ENCODE measurements at regions not wholly inside any gene's neighbourhood (a gene's known extent, or its start where the extent isn't known, plus 50 kb on each side); places are given as distances from the start of the nearest gene placed in this dataset.

DNA sequence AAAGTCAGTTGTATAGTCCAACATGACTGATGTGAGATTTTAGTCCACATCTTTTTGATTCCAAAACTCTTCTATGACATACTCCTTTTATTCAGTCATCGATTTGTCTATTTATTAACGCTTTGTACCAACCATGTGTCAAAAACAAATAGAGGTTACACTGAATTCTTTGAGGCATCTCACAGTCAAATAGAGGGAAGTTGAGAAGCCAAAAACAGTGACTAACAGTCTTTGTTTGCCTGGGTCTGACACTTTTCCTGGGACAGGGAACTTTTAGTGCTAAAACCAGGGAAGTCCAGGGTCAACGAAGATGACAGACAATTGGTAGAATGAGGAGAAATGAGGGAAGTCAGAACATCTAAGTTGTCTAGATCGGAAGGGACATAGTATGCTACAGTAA, 169.9 kb upstream of the HS3ST1 start:
- no peak for ATAC-seq
- H3K27ac ChIP-seq: no peak overlapping the region
- TF ChIP-seq, protein P1, sequence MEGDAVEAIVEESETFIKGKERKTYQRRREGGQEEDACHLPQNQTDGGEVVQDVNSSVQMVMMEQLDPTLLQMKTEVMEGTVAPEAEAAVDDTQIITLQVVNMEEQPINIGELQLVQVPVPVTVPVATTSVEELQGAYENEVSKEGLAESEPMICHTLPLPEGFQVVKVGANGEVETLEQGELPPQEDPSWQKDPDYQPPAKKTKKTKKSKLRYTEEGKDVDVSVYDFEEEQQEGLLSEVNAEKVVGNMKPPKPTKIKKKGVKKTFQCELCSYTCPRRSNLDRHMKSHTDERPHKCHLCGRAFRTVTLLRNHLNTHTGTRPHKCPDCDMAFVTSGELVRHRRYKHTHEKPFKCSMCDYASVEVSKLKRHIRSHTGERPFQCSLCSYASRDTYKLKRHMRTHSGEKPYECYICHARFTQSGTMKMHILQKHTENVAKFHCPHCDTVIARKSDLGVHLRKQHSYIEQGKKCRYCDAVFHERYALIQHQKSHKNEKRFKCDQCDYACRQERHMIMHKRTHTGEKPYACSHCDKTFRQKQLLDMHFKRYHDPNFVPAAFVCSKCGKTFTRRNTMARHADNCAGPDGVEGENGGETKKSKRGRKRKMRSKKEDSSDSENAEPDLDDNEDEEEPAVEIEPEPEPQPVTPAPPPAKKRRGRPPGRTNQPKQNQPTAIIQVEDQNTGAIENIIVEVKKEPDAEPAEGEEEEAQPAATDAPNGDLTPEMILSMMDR (IDR thresholded peaks at IDR 0.05): no peak
- intact Hi-C loops (cut with DNase I): no loop called here
- H3K4me3 ChIP-seq: no peak overlapping the region
- H3K36me3 ChIP-seq: no peaks in the 10 kb centered on the region
- no peaks in the 10 kb centered on the region for H3K9me3 ChIP-seq
- DNase-seq: no peak
- H3K27me3 ChIP-seq: no peaks in the 10 kb centered on the region
- no peaks in the 10 kb centered on the region for H3K4me1 ChIP-seq

DNA sequence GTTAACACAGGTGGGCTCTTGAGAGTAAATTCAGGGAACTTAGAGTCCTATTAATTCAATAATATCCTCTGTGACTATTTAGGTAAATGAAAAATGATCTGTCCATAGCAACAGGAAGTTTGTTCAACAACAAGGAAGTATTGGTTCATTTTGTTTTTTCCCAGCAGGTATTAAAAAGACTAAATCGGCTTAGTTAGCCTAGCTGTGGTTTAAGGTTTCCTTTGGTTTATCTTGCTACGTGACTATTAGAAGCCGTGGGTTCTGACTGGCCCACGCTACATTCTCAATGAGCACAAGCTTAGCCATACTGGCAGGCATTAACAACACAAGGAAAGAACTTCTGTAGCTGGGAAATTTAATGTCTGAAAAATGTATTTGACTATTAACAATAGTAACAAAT, 168.8 kb upstream of the HS3ST1 start:
- Histone ChIP-seq H3K9me3 (no peaks in the 10 kb centered on the region), H3K4me1 (no peaks in the 10 kb centered on the region), H3K36me3 (no peaks in the 10 kb centered on the region), H3K27me3 (no peaks in the 10 kb centered on the region), H3K27ac (no peak overlapping the region), H3K4me3 (no peak overlapping the region)
- intact Hi-C loops (cut with DNase I): no loop called here
- ATAC-seq: no peak
- TF ChIP-seq, protein P1 (IDR thresholded peaks at IDR 0.05): no peak
- DNase-seq: no peak

DNA sequence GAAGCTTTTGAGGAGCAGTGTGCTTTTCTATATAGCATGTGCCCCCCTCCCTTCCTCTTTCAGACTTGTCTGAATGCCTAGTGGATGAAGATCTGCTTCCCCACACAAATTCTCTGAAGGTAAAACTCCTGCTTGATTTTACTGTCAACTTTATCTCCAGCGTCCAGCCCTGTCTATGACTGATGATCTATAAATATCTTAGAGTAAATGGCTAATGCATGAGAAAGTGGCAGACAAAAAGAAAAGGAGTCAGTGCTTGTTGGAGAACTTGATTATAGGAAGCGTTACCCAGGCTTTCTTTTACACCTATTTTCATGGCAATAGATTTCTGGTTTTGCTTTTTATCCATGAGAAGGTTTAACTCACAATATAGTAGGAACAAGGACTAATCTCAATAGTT, 168.3 kb upstream of the HS3ST1 start:
- DNase-seq: no peak
- ATAC-seq: no peak
- TF ChIP-seq, protein P1 (IDR thresholded peaks at IDR 0.05): no peak
- no peak overlapping the region for H3K27ac ChIP-seq
- no peak overlapping the region for H3K4me3 ChIP-seq
- H3K36me3 ChIP-seq: no peaks in the 10 kb centered on the region
- no peaks in the 10 kb centered on the region for H3K9me3 ChIP-seq
- intact Hi-C loops (cut with DNase I): no loop called here
- H3K4me1 ChIP-seq: no peaks in the 10 kb centered on the region
- H3K27me3 ChIP-seq: no peaks in the 10 kb centered on the region

DNA sequence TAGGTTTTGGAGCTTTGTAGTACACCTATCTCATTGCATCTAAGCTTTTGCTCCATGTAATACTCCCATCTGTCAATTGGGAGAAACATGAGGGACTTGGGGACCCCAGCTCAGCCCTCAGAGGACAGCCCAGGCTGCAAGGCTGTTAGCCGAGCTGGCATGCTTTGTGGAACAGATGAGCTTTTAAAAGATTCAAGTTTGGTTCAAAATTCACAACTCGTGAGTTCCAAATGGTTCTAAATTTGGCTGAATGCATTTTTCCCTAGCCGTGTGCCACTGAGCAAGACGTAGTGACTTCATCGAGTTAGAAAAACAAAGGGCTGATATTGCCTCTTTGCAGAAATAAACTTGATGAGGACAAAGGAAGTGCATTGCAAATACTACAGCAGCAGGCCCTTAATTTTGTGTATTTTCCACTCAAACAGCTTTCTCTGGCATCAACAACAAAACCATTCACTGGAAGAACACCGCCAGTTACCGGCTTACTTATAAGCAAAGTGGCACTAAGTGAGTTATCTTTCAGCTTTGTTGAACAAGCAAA, 165.0 kb upstream of the HS3ST1 start:
- ATAC-seq: no peak

GRCh38 chr4:11592276-11592675, 163.6 kb upstream of the HS3ST1 start:
- no peak for ATAC-seq
- DNase-seq: no peak
- Histone ChIP-seq H3K36me3 (no peaks in the 10 kb centered on the region), H3K27me3 (no peaks in the 10 kb centered on the region), H3K27ac (no peak overlapping the region), H3K9me3 (no peaks in the 10 kb centered on the region), H3K4me1 (no peaks in the 10 kb centered on the region), H3K4me3 (no peak overlapping the region)
- TF ChIP-seq, protein P1 (IDR thresholded peaks at IDR 0.05): no peak
- intact Hi-C loops (cut with DNase I): no loop called here

More for the DNA sequence above, 165.0 kb upstream of the HS3ST1 start:
- H3K36me3 ChIP-seq: no peaks in the 10 kb centered on the region
- intact Hi-C loops (cut with DNase I): no loop called here
- no peaks in the 10 kb centered on the region for H3K9me3 ChIP-seq
- no peak overlapping the region for H3K27ac ChIP-seq
- no peak overlapping the region for H3K4me3 ChIP-seq
- H3K4me1 ChIP-seq: no peaks in the 10 kb centered on the region
- no peaks in the 10 kb centered on the region for H3K27me3 ChIP-seq
- TF ChIP-seq, protein P1 (IDR thresholded peaks at IDR 0.05): no peak
- DNase-seq: no peak

DNA sequence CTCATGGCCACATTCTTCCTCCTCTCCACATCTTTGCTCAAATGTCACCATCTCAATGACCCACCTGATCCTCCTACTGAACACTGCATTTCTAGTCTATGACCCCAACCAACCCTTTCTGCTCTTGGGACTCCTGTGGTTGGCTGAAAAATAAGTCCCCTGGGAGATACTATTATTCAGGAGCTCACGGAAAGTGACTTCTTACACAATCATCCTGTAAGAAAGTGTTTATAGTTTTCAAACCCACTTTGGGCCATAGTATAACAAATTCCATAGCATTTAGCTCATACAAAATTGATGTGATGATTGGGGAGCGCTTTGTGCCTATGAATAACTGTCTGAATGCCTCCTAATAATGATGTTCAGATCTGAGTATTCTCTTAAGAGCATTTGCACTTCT, 161.4 kb upstream of the HS3ST1 start:
- intact Hi-C loops (cut with DNase I): no loop called here
- Histone ChIP-seq H3K9me3 (no peaks in the 10 kb centered on the region), H3K4me1 (no peaks in the 10 kb centered on the region), H3K27ac (no peak overlapping the region), H3K27me3 (no peaks in the 10 kb centered on the region), H3K36me3 (no peaks in the 10 kb centered on the region), H3K4me3 (no peak overlapping the region)
- ATAC-seq: no peak
- TF ChIP-seq, protein P1 (IDR thresholded peaks at IDR 0.05): no peak
- no peak for DNase-seq

All from upper lobe of right lung (tissue), 1 donor.